ENCODE measurements at regions not wholly inside any gene's neighbourhood (a gene's known extent, or its start where the extent isn't known, plus 50 kb on each side); places are given as distances from the start of the nearest gene placed in this dataset.

- no peak overlapping the region for H3K4me2 ChIP-seq (ENCODE audit: low read length)
- H3K4me3 Mint-ChIP-seq (ENCODE audit: unreplicated experiment), result no peak overlapping the region
Observed at GRCh38 chr20:24056491-24056890, 67.9 kb upstream of the GGTLC1 start.

DNA sequence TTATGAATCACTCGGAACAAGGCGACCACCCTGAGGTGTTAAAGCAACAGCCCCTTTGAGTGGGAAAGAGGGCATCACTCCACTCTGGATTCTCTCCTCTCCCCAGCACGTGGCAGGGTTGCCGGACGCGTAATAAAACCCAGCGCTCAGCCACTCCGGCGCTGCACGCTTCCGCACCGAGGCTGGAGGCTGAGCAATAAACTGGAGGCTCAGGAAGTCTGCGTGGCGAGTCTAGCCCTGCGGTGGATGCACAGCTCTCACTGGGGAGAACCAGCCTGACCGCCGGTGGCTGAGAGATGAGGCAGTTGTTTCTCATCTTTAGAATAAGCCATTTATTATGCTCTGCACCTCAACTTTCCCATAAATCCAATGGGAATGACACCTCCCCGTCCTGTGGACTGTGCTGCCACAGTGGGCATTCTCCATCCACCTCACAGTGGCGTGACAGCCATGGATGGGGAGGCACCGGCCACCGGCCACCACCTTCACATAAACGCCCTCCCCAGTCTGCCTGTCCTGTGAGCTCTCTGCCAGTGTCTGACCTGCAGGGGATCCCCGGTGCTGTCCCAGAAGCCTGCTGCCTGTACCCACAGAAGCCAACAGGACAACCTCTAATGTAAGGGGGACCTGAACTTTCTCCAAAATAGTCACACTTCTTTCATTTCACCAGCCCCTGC is 64.2 kb upstream of the GGTLC1 start:
- Histone ChIP-seq H3K4me1 (ENCODE audit: insufficient read depth, low read length) (no peaks in the 10 kb centered on the region), H4K20me1 (ENCODE audit: insufficient read depth, low read length) (no peaks in the 10 kb centered on the region), H3K9me3 (ENCODE audit: insufficient read depth, low read depth, low read length) (no peaks in the 10 kb centered on the region), H3K79me2 (ENCODE audit: insufficient read depth, low read length) (no peaks in the 10 kb centered on the region), H3K4me3 (ENCODE audit: insufficient read depth, low read depth, low read length) (no peak overlapping the region), H2AFZ (ENCODE audit: low read depth, low read length) (no peak overlapping the region), H3K36me3 (ENCODE audit: insufficient read depth, low read length) (no peaks in the 10 kb centered on the region), H3K27me3 (ENCODE audit: insufficient read depth, low read length) (no peaks in the 10 kb centered on the region), H3K9ac (ENCODE audit: low read length) (no peak overlapping the region), H3K4me2 (ENCODE audit: low read length) (no peak overlapping the region), H3K27ac (ENCODE audit: low read depth, low read length) (no peak overlapping the region)
- Mint-ChIP-seq H3K9me3 (ENCODE audit: unreplicated experiment) (no peaks in the 10 kb centered on the region), H3K36me3 (ENCODE audit: low read depth, unreplicated experiment) (no peaks in the 10 kb centered on the region), H3K4me1 (ENCODE audit: low read depth, unreplicated experiment) (peaks cover 5% of the 10 kb centered on the region), H3K27me3 (ENCODE audit: low read depth, unreplicated experiment) (peaks cover 6% of the 10 kb centered on the region), H3K4me3 (ENCODE audit: unreplicated experiment) (no peak overlapping the region), H3K27ac (ENCODE audit: unreplicated experiment) (no peak overlapping the region)
- TF ChIP-seq EZH2 (IDR thresholded peaks at IDR 0.05; ENCODE audit: insufficient read depth, low read length) (no peak), CTCF (IDR thresholded peaks at IDR 0.05; ENCODE audit: insufficient read depth, low read depth, low read length) (no peak)
- no peak for DNase-seq (ENCODE audit: low read depth)
- FAIRE-seq, result no peak

More at GRCh38 chr20:24056491-24056890, 67.9 kb upstream of the GGTLC1 start:
- no peak for DNase-seq (ENCODE audit: low read depth)
- Histone ChIP-seq H3K4me3 (ENCODE audit: insufficient read depth, low read depth, low read length) (no peak overlapping the region), H3K27me3 (ENCODE audit: insufficient read depth, low read length) (no peaks in the 10 kb centered on the region), H3K4me1 (ENCODE audit: insufficient read depth, low read length) (no peaks in the 10 kb centered on the region), H2AFZ (ENCODE audit: low read depth, low read length) (no peak overlapping the region), H3K27ac (ENCODE audit: low read depth, low read length) (no peak overlapping the region), H3K79me2 (ENCODE audit: insufficient read depth, low read length) (no peaks in the 10 kb centered on the region), H3K36me3 (ENCODE audit: insufficient read depth, low read length) (no peaks in the 10 kb centered on the region), H3K9ac (ENCODE audit: low read length) (no peak overlapping the region), H3K9me3 (ENCODE audit: insufficient read depth, low read depth, low read length) (no peaks in the 10 kb centered on the region), H4K20me1 (ENCODE audit: insufficient read depth, low read length) (no peaks in the 10 kb centered on the region)
- Mint-ChIP-seq H3K4me1 (ENCODE audit: low read depth, unreplicated experiment) (peaks cover 5% of the 10 kb centered on the region), H3K9me3 (ENCODE audit: unreplicated experiment) (no peaks in the 10 kb centered on the region), H3K27me3 (ENCODE audit: low read depth, unreplicated experiment) (peaks cover 6% of the 10 kb centered on the region), H3K36me3 (ENCODE audit: low read depth, unreplicated experiment) (no peaks in the 10 kb centered on the region), H3K27ac (ENCODE audit: unreplicated experiment) (no peak overlapping the region)
- no peak for FAIRE-seq
- no peak for TF ChIP-seq CTCF (IDR thresholded peaks at IDR 0.05; ENCODE audit: insufficient read depth, low read depth, low read length)
- no peak for TF ChIP-seq EZH2 (IDR thresholded peaks at IDR 0.05; ENCODE audit: insufficient read depth, low read length)

DNA sequence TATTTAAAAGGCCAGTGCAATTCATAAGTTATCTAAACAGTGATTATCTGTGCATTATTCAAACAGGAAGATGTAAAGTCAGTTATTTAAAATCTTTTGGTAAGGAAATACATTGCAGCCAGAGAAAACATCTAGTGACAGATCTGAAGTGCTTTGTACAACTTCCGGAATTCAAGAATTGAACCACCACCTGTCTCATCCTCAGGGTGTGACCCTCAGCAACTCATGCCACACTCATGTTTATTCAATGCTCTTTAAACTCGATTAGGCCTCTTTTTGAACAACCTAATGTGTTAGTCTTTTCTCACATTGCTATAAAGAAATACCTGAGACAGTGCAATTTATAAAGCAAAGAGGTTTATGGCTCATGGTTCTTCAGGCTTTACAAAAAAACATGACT is 62.6 kb upstream of the GGTLC1 start:
- H3K27ac ChIP-seq (ENCODE audit: low read depth, low read length), result no peak overlapping the region
- FAIRE-seq, result no peak
- no peak overlapping the region for H2AFZ ChIP-seq (ENCODE audit: low read depth, low read length)
- Mint-ChIP-seq H3K27ac (ENCODE audit: unreplicated experiment) (no peak overlapping the region), H3K4me3 (ENCODE audit: unreplicated experiment) (no peak overlapping the region), H3K4me1 (ENCODE audit: low read depth, unreplicated experiment) (peaks cover 5% of the 10 kb centered on the region), H3K9me3 (ENCODE audit: unreplicated experiment) (no peaks in the 10 kb centered on the region), H3K36me3 (ENCODE audit: low read depth, unreplicated experiment) (no peaks in the 10 kb centered on the region), H3K27me3 (ENCODE audit: low read depth, unreplicated experiment) (peaks cover 6% of the 10 kb centered on the region)
- TF ChIP-seq CTCF (IDR thresholded peaks at IDR 0.05; ENCODE audit: insufficient read depth, low read depth, low read length) (no peak), EZH2 (IDR thresholded peaks at IDR 0.05; ENCODE audit: insufficient read depth, low read length) (no peak)
- H3K36me3 ChIP-seq (ENCODE audit: insufficient read depth, low read length), result no peaks in the 10 kb centered on the region
- H3K9me3 ChIP-seq (ENCODE audit: insufficient read depth, low read depth, low read length), result no peaks in the 10 kb centered on the region
- no peaks in the 10 kb centered on the region for H4K20me1 ChIP-seq (ENCODE audit: insufficient read depth, low read length)
- no peaks in the 10 kb centered on the region for H3K79me2 ChIP-seq (ENCODE audit: insufficient read depth, low read length)
- H3K27me3 ChIP-seq (ENCODE audit: insufficient read depth, low read length), result no peaks in the 10 kb centered on the region
- H3K9ac ChIP-seq (ENCODE audit: low read length), result no peak overlapping the region
- H3K4me2 ChIP-seq (ENCODE audit: low read length), result no peak overlapping the region
- H3K4me1 ChIP-seq (ENCODE audit: insufficient read depth, low read length), result no peaks in the 10 kb centered on the region
- H3K4me3 ChIP-seq (ENCODE audit: insufficient read depth, low read depth, low read length), result no peak overlapping the region
- DNase-seq (ENCODE audit: low read depth), result no peak
